Cardiac muscle cell (in vitro differentiated cells and primary cell): ENCODE measurements at regions not wholly inside any gene's neighbourhood (a gene's known extent, or its start where the extent isn't known, plus 50 kb on each side); places are given as distances from the start of the nearest gene placed in this dataset.

Source experiments
- DNase-seq, 2 donors: peaks; one replicate each; pipeline versions ENCODE4 v3.0.0 to v3.0.0-alpha.2; 2010 to 2017; ENCODE audit warnings: low read depth in 1 of 2, low spot score in 1 of 2
- H3K27ac ChIP-seq: fragments of 200-600 bp; sonication (generic); 2 replicates; pipeline ENCODE4 v1.5.1; 2016
- H3K27me3 ChIP-seq: fragments of 200-600 bp; sonication (generic); 2 replicates; pipeline ENCODE4 v1.6.0; 2016; ENCODE audit warnings: control low read depth
- H3K36me3 ChIP-seq: fragments of 200-600 bp; sonication (generic); 2 replicates; pipeline ENCODE4 v1.5.1; 2016; ENCODE audit warnings: control low read depth
- H3K4me1 ChIP-seq: fragments of 200-600 bp; sonication (generic); 2 replicates; pipeline ENCODE4 v1.8.1; 2017; ENCODE audit warnings: low read depth, mild to moderate bottlenecking, mixed run types
- H3K4me3 ChIP-seq: fragments of 200-600 bp; sonication (generic); 2 replicates; pipeline ENCODE4 v1.5.1; 2016; ENCODE audit warnings: mild to moderate bottlenecking
- H3K9me3 ChIP-seq: fragments of 200-600 bp; sonication (generic); 2 replicates; pipeline ENCODE4 v1.5.1; 2017; ENCODE audit warnings: low read depth, mild to moderate bottlenecking, control low read depth
- TF ChIP-seq, protein P1 (sequence below): IDR thresholded peaks from 2 replicates; pipeline ENCODE4 v1.5.1; 2012; ENCODE audit warnings: low read depth, mild to moderate bottlenecking, low read length

DNA sequence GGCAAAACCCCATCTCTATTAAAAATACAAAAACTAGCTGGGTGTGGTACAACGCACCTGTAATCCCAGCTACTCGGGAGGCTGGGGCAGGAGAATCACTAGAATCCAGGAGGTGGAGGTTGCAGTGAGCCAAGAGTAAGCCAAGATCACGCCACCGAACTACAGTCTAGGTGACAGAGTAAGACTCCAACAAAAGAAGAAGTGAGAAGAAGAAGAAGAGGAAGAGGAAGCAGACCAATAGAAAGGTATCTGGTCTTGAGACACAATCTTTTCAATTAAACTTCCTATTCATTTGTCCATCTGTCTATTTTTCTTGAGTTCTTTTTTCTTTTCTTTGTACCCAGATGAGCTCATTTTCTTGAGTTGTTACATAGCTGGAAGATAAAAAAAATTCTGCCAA lies 55.7 kb upstream of the ACADM start:
- DNase-seq = no peak
- H3K27me3 ChIP-seq = no peaks in the 10 kb centered on the region
- H3K4me3 ChIP-seq = no peak overlapping the region
- H3K27ac ChIP-seq = no peak overlapping the region
- H3K4me1 ChIP-seq = no peaks in the 10 kb centered on the region
- H3K36me3 ChIP-seq = no peaks in the 10 kb centered on the region
- TF ChIP-seq, protein P1, sequence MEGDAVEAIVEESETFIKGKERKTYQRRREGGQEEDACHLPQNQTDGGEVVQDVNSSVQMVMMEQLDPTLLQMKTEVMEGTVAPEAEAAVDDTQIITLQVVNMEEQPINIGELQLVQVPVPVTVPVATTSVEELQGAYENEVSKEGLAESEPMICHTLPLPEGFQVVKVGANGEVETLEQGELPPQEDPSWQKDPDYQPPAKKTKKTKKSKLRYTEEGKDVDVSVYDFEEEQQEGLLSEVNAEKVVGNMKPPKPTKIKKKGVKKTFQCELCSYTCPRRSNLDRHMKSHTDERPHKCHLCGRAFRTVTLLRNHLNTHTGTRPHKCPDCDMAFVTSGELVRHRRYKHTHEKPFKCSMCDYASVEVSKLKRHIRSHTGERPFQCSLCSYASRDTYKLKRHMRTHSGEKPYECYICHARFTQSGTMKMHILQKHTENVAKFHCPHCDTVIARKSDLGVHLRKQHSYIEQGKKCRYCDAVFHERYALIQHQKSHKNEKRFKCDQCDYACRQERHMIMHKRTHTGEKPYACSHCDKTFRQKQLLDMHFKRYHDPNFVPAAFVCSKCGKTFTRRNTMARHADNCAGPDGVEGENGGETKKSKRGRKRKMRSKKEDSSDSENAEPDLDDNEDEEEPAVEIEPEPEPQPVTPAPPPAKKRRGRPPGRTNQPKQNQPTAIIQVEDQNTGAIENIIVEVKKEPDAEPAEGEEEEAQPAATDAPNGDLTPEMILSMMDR = no peak
- H3K9me3 ChIP-seq = no peaks in the 10 kb centered on the region

DNA sequence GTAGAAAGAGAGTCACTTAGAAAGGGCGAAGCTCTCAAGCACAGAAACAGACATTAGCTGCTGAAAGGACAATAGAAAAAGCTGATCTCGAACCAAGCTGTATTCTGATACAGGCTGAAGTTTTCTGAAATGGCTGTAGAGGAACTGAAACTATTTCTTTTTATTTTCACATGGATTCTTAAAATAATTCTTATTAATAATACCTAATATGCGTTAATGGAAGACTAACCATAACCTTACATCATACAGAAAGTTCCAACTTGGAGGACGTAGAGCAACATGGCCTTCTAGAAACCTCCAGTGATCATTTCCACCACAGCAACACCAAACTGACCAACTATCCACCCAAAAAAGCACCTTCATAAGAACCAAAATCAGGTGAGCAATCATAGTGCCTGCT lies 52.8 kb upstream of the ACADM start:
- Histone ChIP-seq H3K4me1 (no peaks in the 10 kb centered on the region), H3K9me3 (no peaks in the 10 kb centered on the region), H3K36me3 (no peaks in the 10 kb centered on the region), H3K27me3 (no peaks in the 10 kb centered on the region), H3K4me3 (no peak overlapping the region), H3K27ac (no peak overlapping the region)
- no peak for DNase-seq
- TF ChIP-seq, protein P1 = no peak

DNA sequence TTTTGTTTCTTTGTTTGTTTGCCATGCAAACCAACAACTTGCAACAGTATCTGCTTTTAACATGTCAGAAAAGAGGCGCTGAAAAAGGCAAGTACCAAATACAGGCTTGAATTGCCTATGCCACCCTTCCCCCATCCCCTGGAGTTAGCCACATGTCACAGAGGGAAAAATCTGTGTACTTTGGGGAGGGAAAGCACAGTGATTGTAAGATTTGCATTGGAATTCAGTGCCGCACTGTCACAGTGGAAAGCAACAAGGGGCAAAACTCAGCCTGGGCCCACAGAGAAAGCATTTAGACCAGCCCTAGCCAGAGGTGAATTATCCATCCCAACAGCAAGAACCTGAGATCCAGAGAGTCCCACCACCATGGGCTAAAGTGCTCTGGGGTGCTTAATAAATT lies 52.4 kb upstream of the ACADM start:
- H3K4me3 ChIP-seq = no peak overlapping the region
- DNase-seq = no peak
- H3K4me1 ChIP-seq = no peaks in the 10 kb centered on the region
- H3K27me3 ChIP-seq = no peaks in the 10 kb centered on the region
- no peaks in the 10 kb centered on the region for H3K9me3 ChIP-seq
- TF ChIP-seq, protein P1 = no peak
- no peaks in the 10 kb centered on the region for H3K36me3 ChIP-seq
- no peak overlapping the region for H3K27ac ChIP-seq

DNA sequence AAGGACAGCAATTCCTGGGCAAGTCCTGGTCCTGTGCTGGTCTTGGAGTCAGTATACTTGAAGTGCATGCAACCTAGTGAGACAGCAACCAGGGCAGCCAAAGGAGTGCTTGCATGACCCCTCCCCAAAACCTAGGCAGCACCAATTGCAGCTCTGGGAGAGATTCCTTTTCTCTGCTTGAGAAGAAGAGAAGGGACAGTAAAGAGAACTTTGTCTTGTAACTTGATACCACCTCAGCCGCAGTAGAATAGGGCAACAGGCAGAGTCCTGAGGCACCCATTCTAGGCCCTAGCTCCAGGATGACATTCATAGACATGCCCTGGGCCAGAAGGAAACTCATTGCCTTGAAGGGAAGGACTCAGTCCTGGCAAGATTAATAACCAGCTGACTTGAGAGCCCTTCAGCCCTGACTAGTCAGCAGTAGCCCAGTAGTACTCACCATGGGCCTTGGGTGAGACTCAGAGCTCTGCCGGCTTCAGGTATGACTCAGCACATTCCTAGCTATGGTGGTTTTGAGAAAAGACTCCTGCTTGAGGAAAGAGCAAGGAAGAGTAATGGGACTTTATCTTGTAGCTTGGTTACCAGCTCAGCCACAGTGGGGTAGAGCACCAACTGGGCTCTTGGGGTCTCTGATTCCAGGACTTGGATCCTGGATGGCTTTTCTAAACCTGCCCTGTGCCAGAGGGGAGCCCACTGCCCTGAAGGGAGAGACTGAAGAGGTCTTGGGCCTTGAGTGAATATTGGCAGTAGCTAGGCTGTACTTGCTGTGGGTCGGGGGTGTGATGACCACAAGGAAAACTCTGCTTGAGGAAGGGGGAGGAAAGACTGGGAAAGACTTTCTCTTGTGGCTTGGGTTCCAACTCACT lies 51.7 kb upstream of the ACADM start:
- Histone ChIP-seq H3K9me3 (no peaks in the 10 kb centered on the region), H3K4me3 (no peak overlapping the region), H3K27ac (peak overlapping the region; percentile 9), H3K36me3 (no peaks in the 10 kb centered on the region), H3K27me3 (no peaks in the 10 kb centered on the region), H3K4me1 (no peaks in the 10 kb centered on the region)
- DNase-seq = peak; percentile 1 to 59
- TF ChIP-seq, protein P1 = no peak

DNA sequence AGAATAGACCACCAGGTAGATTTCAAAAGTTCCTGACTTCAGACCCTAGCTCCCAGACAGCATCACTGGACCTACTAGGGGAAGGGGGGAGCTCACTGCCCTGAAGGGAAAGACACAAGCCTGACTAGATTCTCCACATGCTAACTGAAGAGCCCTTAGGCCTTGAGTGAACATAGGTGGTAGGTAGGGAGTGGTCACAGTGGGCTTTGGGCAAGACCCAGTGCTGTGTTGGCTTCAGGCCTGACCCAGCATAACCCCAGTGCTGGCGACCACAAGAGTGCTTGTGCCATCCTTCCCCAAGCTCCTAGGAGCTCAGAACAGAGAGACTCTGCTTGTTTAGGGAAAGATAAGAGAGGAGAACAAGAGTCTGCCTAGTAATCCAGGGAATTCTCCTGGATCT lies 51.1 kb upstream of the ACADM start:
- H3K9me3 ChIP-seq = no peaks in the 10 kb centered on the region
- no peak overlapping the region for H3K4me3 ChIP-seq
- H3K27ac ChIP-seq = no peak overlapping the region
- no peaks in the 10 kb centered on the region for H3K4me1 ChIP-seq
- no peaks in the 10 kb centered on the region for H3K27me3 ChIP-seq
- TF ChIP-seq, protein P1 = no peak
- no peaks in the 10 kb centered on the region for H3K36me3 ChIP-seq
- no peak for DNase-seq
